ENCODE measurements at regions not wholly inside any gene's neighbourhood (a gene's known extent, or its start where the extent isn't known, plus 50 kb on each side); places are given as distances from the start of the nearest gene placed in this dataset.
"Not testable (repeated sequence)": the region's sequence is repeated elsewhere in the genome, so short reads cannot be mapped to it uniquely, and the experiment has no call there.

GRCh38 chr1:182003953-182004586, 57.4 kb downstream of the ZNF648 start:
- DNase-seq (ENCODE audit: low spot score) = no peak

- no peak for DNase-seq (ENCODE audit: low spot score)
These were observed 58.3 kb downstream of the ZNF648 start for GRCh38 chr1:182003025-182003725.

GRCh38 chr1:182002570-182002969, 58.9 kb downstream of the ZNF648 start:
- no peak for DNase-seq (ENCODE audit: low spot score)

GRCh38 chr1:181998858-181999257, 62.7 kb downstream of the ZNF648 start:
- no peak for DNase-seq (ENCODE audit: low spot score)

GRCh38 chr1:181992072-181992471, 69.4 kb downstream of the ZNF648 start:
- no peak for DNase-seq (ENCODE audit: low spot score)

GRCh38 chr1:181990728-181991127, 70.8 kb downstream of the ZNF648 start:
- DNase-seq (ENCODE audit: low spot score) = no peak

- DNase-seq (ENCODE audit: low spot score) = no peak
These were observed 72.1 kb downstream of the ZNF648 start for GRCh38 chr1:181989261-181989920.

- no peak for DNase-seq (ENCODE audit: low spot score)
These were observed 73.5 kb downstream of the ZNF648 start for GRCh38 chr1:181987996-181988395.

GRCh38 chr1:181987334-181987895, 74.1 kb downstream of the ZNF648 start:
- no peak for DNase-seq (ENCODE audit: low spot score)

- no peak for DNase-seq (ENCODE audit: low spot score)
These were observed 74.6 kb downstream of the ZNF648 start for GRCh38 chr1:181986907-181987305.

GRCh38 chr1:181985936-181986906, 75.3 kb downstream of the ZNF648 start:
- DNase-seq (ENCODE audit: low spot score) = no peak

- DNase-seq (ENCODE audit: low spot score) = no peak
These were observed 76.2 kb downstream of the ZNF648 start for GRCh38 chr1:181985281-181985680.

- no peak for DNase-seq (ENCODE audit: low spot score)
These were observed 77.5 kb downstream of the ZNF648 start for GRCh38 chr1:181984006-181984405.

- no peak for DNase-seq (ENCODE audit: low spot score)
These were observed 79.7 kb downstream of the ZNF648 start for GRCh38 chr1:181981821-181982220.

GRCh38 chr1:181972256-181972655, 89.3 kb downstream of the ZNF648 start:
- no peak for DNase-seq (ENCODE audit: low spot score)

- DNase-seq (ENCODE audit: low spot score) = no peak
These were observed 90.1 kb downstream of the ZNF648 start for GRCh38 chr1:181971424-181971823.

GRCh38 chr1:181969902-181970301, 91.6 kb downstream of the ZNF648 start:
- no peak for DNase-seq (ENCODE audit: low spot score)

- DNase-seq (ENCODE audit: low spot score) = not testable (repeated sequence)
These were observed 106.8 kb downstream of the ZNF648 start for GRCh38 chr1:181954696-181955095.

GRCh38 chr1:181954178-181954577, 107.3 kb downstream of the ZNF648 start:
- not testable (repeated sequence) for DNase-seq (ENCODE audit: low spot score)

GRCh38 chr1:181953596-181953995, 107.9 kb downstream of the ZNF648 start:
- no peak for DNase-seq (ENCODE audit: low spot score)

GRCh38 chr1:181951213-181951612, 110.3 kb downstream of the ZNF648 start:
- DNase-seq (ENCODE audit: low spot score) = no peak

GRCh38 chr1:181949500-181949899, 112.0 kb downstream of the ZNF648 start:
- no peak for DNase-seq (ENCODE audit: low spot score)
